ENCODE measurements at regions not wholly inside any gene's neighbourhood (a gene's known extent, or its start where the extent isn't known, plus 50 kb on each side); places are given as distances from the start of the nearest gene placed in this dataset.

- TF ChIP-seq CTCF (IDR thresholded peaks at IDR 0.05) (no peak), POLR2A (IDR thresholded peaks at IDR 0.05) (no peak)
These were observed 102.8 kb upstream of the HSD17B12 start for GRCh38 chr11:43577566-43578264.

All from vagina (tissue), 2 donors.